Gastrocnemius medialis (tissue), 4 donors: ENCODE measurements at regions not wholly inside any gene's neighbourhood (a gene's known extent, or its start where the extent isn't known, plus 50 kb on each side); places are given as distances from the start of the nearest gene placed in this dataset.

Source experiments
- ATAC-seq, 2 donors: fragments of 150-250 bp; one replicate each; pipeline ENCODE4 v1.9.1; 2016
- DNase-seq, 2 donors: peaks; one replicate each; pipeline ENCODE4 v3.0.0-alpha.2; 2019
- H3K27ac ChIP-seq, 4 donors: fragments of 200-600 bp; sonication (generic); 1 replicate in 1 of 4; 2 replicates in 3 of 4; pipeline ENCODE4 v1.5.1; 2016 to 2018; ENCODE audit warnings: mild to moderate bottlenecking in 2 of 4, moderate library complexity in 1 of 4
- H3K27me3 ChIP-seq, 3 donors: fragments of 200-600 bp; sonication (generic) in 2 of 3; 1 replicate in 1 of 3; 2 replicates in 2 of 3; pipeline versions ENCODE4 v1.5.1 to v1.6.0; 2016 to 2019; ENCODE audit warnings: mild to moderate bottlenecking in 1 of 3, moderate library complexity in 1 of 3
- H3K36me3 ChIP-seq, 2 donors: fragments of 200-600 bp; sonication (generic) in 1 of 2; one replicate each; pipeline ENCODE4 v1.5.1; 2017 to 2018
- H3K4me1 ChIP-seq, 2 donors: fragments of 200-600 bp; sonication (generic) in 1 of 2; one replicate each; pipeline ENCODE4 v1.5.1; 2016 to 2017; ENCODE audit warnings: mild to moderate bottlenecking in 2 of 2
- H3K4me3 ChIP-seq, 4 donors: fragments of 200-600 bp; sonication (generic) in 3 of 4; 1 replicate in 1 of 4; 2 replicates in 3 of 4; pipeline ENCODE4 v1.5.1; 2016 to 2019; ENCODE audit warnings: mild to moderate bottlenecking in 2 of 4
- H3K9me3 ChIP-seq, 3 donors: fragments of 200-600 bp; sonication (generic) in 2 of 3; 1 replicate in 1 of 3; 2 replicates in 2 of 3; pipeline ENCODE4 v1.5.1; 2016 to 2019
- CTCF ChIP-seq, 5 experiments: fragments of 450-650 bp in 3 of 5; fragments of 200-600 bp in 2 of 5; sonication (generic) in 2 of 5; IDR thresholded peaks in 4 of 5; conservative IDR thresholded peaks in 1 of 5; 1 replicate in 4 of 5; 2 replicates in 1 of 5; pipeline ENCODE4 v1.5.1; 2016 to 2019; ENCODE audit warnings: antibody characterized with exemption in 5 of 5, mild to moderate bottlenecking in 3 of 5, moderate library complexity in 3 of 5
- POLR2A ChIP-seq, 2 donors: fragments of 450-650 bp; IDR thresholded peaks; one replicate each; pipeline ENCODE4 v1.6.1; 2017; ENCODE audit warnings: antibody characterized with exemption in 2 of 2, mild to moderate bottlenecking in 2 of 2, moderate library complexity in 2 of 2
- in situ Hi-C, 4 donors: fragments of 200-750 bp; cut with MboI; loops; one replicate each; pipeline versions ENCODE4 v1.15.0 to v1.8.0; 2017; ENCODE audit warnings: low sequenced_read_pairs in 4 of 4
- intact Hi-C: fragments of 100-400 bp; cut with DNase I; formaldehyde crosslinking; loops from one replicate; pipeline ENCODE4 v1.15.1; 2023; ENCODE audit warnings: low total_unique reads

- intact Hi-C loops (no loop called here), in situ Hi-C loops (loop anchor here in 1 of 4 donors (25.0 kb wide), 1 partner anchor 105 kb away; no protein-coding TSS in a partner anchor)
- no peak overlapping the region for H3K27ac ChIP-seq
- TF ChIP-seq POLR2A (IDR thresholded peaks at IDR 0.05) (no peak), CTCF (IDR thresholded peaks at IDR 0.05 in 4 of 5, conservative IDR thresholded peaks at IDR 0.05 in 1 of 5) (no peak)
- ATAC-seq (no peak), DNase-seq (no peak)
- no peak overlapping the region for H3K4me3 ChIP-seq
- H3K36me3 ChIP-seq = no peaks in the 10 kb centered on the region
- no peaks in the 10 kb centered on the region for H3K4me1 ChIP-seq
- no peaks in the 10 kb centered on the region for H3K27me3 ChIP-seq
- H3K9me3 ChIP-seq = no peaks in the 10 kb centered on the region
Measured at GRCh38 chr17:77667478-77667877, 291.0 kb upstream of the TNRC6C start.

GRCh38 chr17:77668518-77668917 is 290.0 kb upstream of the TNRC6C start:
- in situ Hi-C loops = loop anchor here in 1 of 4 donors (25.0 kb wide), 1 partner anchor 106 kb away; no protein-coding TSS in a partner anchor
- no peak overlapping the region for H3K4me3 ChIP-seq
- no peak overlapping the region for H3K27ac ChIP-seq
- no peak for DNase-seq
- intact Hi-C loops = no loop called here
- no peaks in the 10 kb centered on the region for H3K27me3 ChIP-seq
- H3K9me3 ChIP-seq = no peaks in the 10 kb centered on the region
- no peaks in the 10 kb centered on the region for H3K36me3 ChIP-seq
- H3K4me1 ChIP-seq = no peaks in the 10 kb centered on the region
- TF ChIP-seq POLR2A (IDR thresholded peaks at IDR 0.05) (no peak), CTCF (IDR thresholded peaks at IDR 0.05 in 4 of 5, conservative IDR thresholded peaks at IDR 0.05 in 1 of 5) (no peak)
- ATAC-seq = no peak

GRCh38 chr17:77670173-77670572 is 288.3 kb upstream of the TNRC6C start:
- intact Hi-C loops = no loop called here
- Histone ChIP-seq H3K4me3 (no peak overlapping the region), H3K9me3 (no peaks in the 10 kb centered on the region), H3K27ac (no peak overlapping the region), H3K27me3 (peaks cover 0 to 3% (median 0%) of the 10 kb centered on the region in 3 donors), H3K36me3 (no peaks in the 10 kb centered on the region), H3K4me1 (no peaks in the 10 kb centered on the region)
- DNase-seq = no peak
- TF ChIP-seq CTCF (IDR thresholded peaks at IDR 0.05 in 4 of 5, conservative IDR thresholded peaks at IDR 0.05 in 1 of 5) (no peak), POLR2A (IDR thresholded peaks at IDR 0.05) (no peak)
- ATAC-seq = no peak
- in situ Hi-C loops = loop anchor here in 1 of 4 donors (25.0 kb wide), 1 partner anchor 108 kb away; no protein-coding TSS in a partner anchor

- TF ChIP-seq POLR2A (IDR thresholded peaks at IDR 0.05) (no peak), CTCF (IDR thresholded peaks at IDR 0.05 in 4 of 5, conservative IDR thresholded peaks at IDR 0.05 in 1 of 5) (no peak)
- Histone ChIP-seq H3K9me3 (no peaks in the 10 kb centered on the region), H3K36me3 (no peaks in the 10 kb centered on the region), H3K4me3 (no peak overlapping the region), H3K27me3 (peaks cover 13 to 18% (median 14%) of the 10 kb centered on the region in 3 donors), H3K27ac (no peak overlapping the region), H3K4me1 (peaks cover 6 to 11% of the 10 kb centered on the region in 2 donors)
- in situ Hi-C loops (loop anchor here in 1 of 4 donors (25.0 kb wide), 1 partner anchor 112 kb away; no protein-coding TSS in a partner anchor), intact Hi-C loops (no loop called here)
- no peak for ATAC-seq
- DNase-seq = no peak
Measured at GRCh38 chr17:77674358-77674757, 284.1 kb upstream of the TNRC6C start.

GRCh38 chr17:77675411-77675810 is 283.1 kb upstream of the TNRC6C start:
- H3K27me3 ChIP-seq = peaks cover 14 to 18% (median 17%) of the 10 kb centered on the region in 3 donors
- H3K36me3 ChIP-seq = no peaks in the 10 kb centered on the region
- H3K4me3 ChIP-seq = no peak overlapping the region
- no peak overlapping the region for H3K27ac ChIP-seq
- no peak for TF ChIP-seq POLR2A (IDR thresholded peaks at IDR 0.05)
- TF ChIP-seq CTCF (IDR thresholded peaks at IDR 0.05 in 4 of 5, conservative IDR thresholded peaks at IDR 0.05 in 1 of 5) = no peak
- ATAC-seq = no peak
- H3K9me3 ChIP-seq = no peaks in the 10 kb centered on the region
- intact Hi-C loops (no loop called here), in situ Hi-C loops (no loop called here)
- H3K4me1 ChIP-seq = peaks cover 6 to 11% of the 10 kb centered on the region in 2 donors
- DNase-seq = no peak
